Uterus (tissue), 2 donors: ENCODE measurements at regions not wholly inside any gene's neighbourhood (a gene's known extent, or its start where the extent isn't known, plus 50 kb on each side); places are given as distances from the start of the nearest gene placed in this dataset.

Experiments
- POLR2A ChIP-seq, 2 donors: fragments of 450-650 bp; IDR thresholded peaks; one replicate each; pipeline ENCODE4 v1.6.1; 2016; ENCODE audit warnings: antibody characterized with exemption in 2 of 2, mild to moderate bottlenecking in 1 of 2, moderate library complexity in 1 of 2
- TF ChIP-seq, protein P1 (sequence below), 4 experiments: fragments of 200-600 bp in 2 of 4; fragments of 450-650 bp in 2 of 4; sonication (generic) in 2 of 4; IDR thresholded peaks; one replicate each; pipeline ENCODE4 v1.5.1; 2016 to 2019; ENCODE audit warnings: antibody characterized with exemption in 4 of 4, mild to moderate bottlenecking in 2 of 4, moderate library complexity in 1 of 4

DNA sequence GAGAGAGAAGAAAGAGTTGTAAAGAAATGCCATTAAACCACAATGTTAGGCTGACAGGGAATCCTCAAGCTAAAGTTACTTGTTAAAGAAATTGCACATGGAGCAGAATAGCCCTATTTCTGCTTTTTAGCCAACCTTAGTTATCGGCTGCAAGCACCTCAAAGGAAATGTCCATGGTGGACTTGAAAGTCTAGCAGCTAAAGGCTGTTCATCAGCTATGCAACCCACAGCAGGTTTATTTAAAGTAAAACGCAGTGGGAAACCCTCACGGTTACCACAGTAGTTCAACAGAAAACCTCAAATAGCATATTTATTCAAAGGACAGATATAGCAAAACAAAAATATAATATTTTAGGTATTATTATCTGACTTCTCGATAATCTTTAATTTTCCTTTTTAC is 967.2 kb downstream of the IGSF11 start:
- TF ChIP-seq, protein P1, sequence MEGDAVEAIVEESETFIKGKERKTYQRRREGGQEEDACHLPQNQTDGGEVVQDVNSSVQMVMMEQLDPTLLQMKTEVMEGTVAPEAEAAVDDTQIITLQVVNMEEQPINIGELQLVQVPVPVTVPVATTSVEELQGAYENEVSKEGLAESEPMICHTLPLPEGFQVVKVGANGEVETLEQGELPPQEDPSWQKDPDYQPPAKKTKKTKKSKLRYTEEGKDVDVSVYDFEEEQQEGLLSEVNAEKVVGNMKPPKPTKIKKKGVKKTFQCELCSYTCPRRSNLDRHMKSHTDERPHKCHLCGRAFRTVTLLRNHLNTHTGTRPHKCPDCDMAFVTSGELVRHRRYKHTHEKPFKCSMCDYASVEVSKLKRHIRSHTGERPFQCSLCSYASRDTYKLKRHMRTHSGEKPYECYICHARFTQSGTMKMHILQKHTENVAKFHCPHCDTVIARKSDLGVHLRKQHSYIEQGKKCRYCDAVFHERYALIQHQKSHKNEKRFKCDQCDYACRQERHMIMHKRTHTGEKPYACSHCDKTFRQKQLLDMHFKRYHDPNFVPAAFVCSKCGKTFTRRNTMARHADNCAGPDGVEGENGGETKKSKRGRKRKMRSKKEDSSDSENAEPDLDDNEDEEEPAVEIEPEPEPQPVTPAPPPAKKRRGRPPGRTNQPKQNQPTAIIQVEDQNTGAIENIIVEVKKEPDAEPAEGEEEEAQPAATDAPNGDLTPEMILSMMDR (IDR thresholded peaks at IDR 0.05): no peak
- no peak for TF ChIP-seq POLR2A (IDR thresholded peaks at IDR 0.05)
